HCT116 (cell line): ENCODE measurements at regions not wholly inside any gene's neighbourhood (a gene's known extent, or its start where the extent isn't known, plus 50 kb on each side); places are given as distances from the start of the nearest gene placed in this dataset.
A peak's percentile ranks its signal among the peaks of the same experiment; 100 is the strongest.

Source experiments
- ATAC-seq: fragments of 200-7000 bp; cut with Tn5 transposase; 2 replicates; pipeline ENCODE4 v1.9.1; 2020; ENCODE audit warnings: mild to moderate bottlenecking, moderate library complexity
- BruUV-seq: library from RNA; stranded (reverse); fragments of 400-500 nt; replicated peaks from 2 replicates; lab custom pipeline; 2021; lab: Mats Ljungman, UMichigan
- CTCF ChIA-PET: fragments of 300-600 bp; sonication (Branson Sonifier 250); formaldehyde crosslinking; loops from one replicate; lab custom pipeline; 2021; ENCODE audit warnings: antibody characterized with exemption; lab: Charles Lee
- POLR2A ChIA-PET: fragments of 300-600, 350-600 bp; sonication (Branson Sonifier 250); formaldehyde crosslinking; loops from one replicate; lab custom pipeline; 2021; ENCODE audit warnings: antibody characterized with exemption; lab: Charles Lee
- RAD21 ChIA-PET, 2 experiments: fragments of 300-600 bp; sonication (Branson Sonifier 250); formaldehyde crosslinking; loops; one replicate each; lab custom pipeline; 2023; ENCODE audit warnings: low total read pairs in 2 of 2; ENCODE audit not compliant: uncharacterized antibody in 2 of 2, unreplicated experiment in 2 of 2, low non-redundant PET in 1 of 2; lab: Charles Lee
- DNase-seq: peaks from one replicate; pipeline ENCODE4 v3.0.0-alpha.2; 2010; ENCODE audit warnings: low read depth, low spot score
- H2AFZ ChIP-seq: fragments of 200-600 bp; shearing (Covaris generic), sonication (generic); 2 replicates; pipeline ENCODE4 v1.6.1; 2017; ENCODE audit warnings: low read depth, mixed run types, mixed read lengths, antibody characterized with exemption, low read length; ENCODE audit not compliant: poor library complexity, severe bottlenecking
- H3K27ac ChIP-seq: 2 replicates; pipeline ENCODE4 v1.5.1; 2012; ENCODE audit warnings: low read depth, low read length
- H3K27me3 ChIP-seq: fragments of 200-600 bp; sonication (generic); 2 replicates; pipeline ENCODE4 v1.6.1; 2016; ENCODE audit warnings: mixed run types, low read length, mixed read lengths; ENCODE audit not compliant: insufficient read depth
- H3K36me3 ChIP-seq, 2 experiments: fragments of 200-500 bp in 1 of 2; fragments of 200-600 bp in 1 of 2; sonication (Bioruptor generic) in 1 of 2; sonication (generic) in 1 of 2; 2 replicates each; pipeline versions ENCODE4 v1.5.1 to v1.6.1; 2014 to 2016; ENCODE audit warnings: low read length in 2 of 2, inconsistent platforms in 1 of 2, mixed read lengths in 1 of 2, mixed run types in 1 of 2; ENCODE audit not compliant: insufficient read depth in 2 of 2, control insufficient read depth in 1 of 2
- H3K4me1 ChIP-seq, 2 experiments: fragments of 200-600 bp in 1 of 2; sonication (generic) in 1 of 2; 2 replicates each; pipeline versions ENCODE4 v1.5.1 to v1.6.1; 2012 to 2017; ENCODE audit warnings: low read length in 2 of 2, inconsistent platforms in 1 of 2, mild to moderate bottlenecking in 1 of 2, mixed read lengths in 1 of 2, mixed run types in 1 of 2, moderate library complexity in 1 of 2; ENCODE audit not compliant: insufficient read depth in 2 of 2, control insufficient read depth in 1 of 2
- H3K4me2 ChIP-seq: fragments of 200-600 bp; sonication (generic); 2 replicates; pipeline ENCODE4 v1.6.1; 2017; ENCODE audit warnings: mixed run types, low read length, mixed read lengths
- H3K4me3 ChIP-seq, 2 experiments: fragments of 200-600 bp in 1 of 2; sonication (generic) in 1 of 2; replicated peaks in 1 of 2; 2 replicates each; pipeline ENCODE4 v1.5.1; 2011 to 2016; ENCODE audit warnings: low read length in 2 of 2, control low read depth in 1 of 2, low read depth in 1 of 2, mild to moderate bottlenecking in 1 of 2, mixed read lengths in 1 of 2, mixed run types in 1 of 2
- H3K79me2 ChIP-seq: fragments of 200-600 bp; sonication (generic); 2 replicates; pipeline ENCODE4 v1.6.1; 2017; ENCODE audit warnings: mild to moderate bottlenecking, mixed run types, low read length, moderate library complexity, mixed read lengths; ENCODE audit not compliant: insufficient read depth
- H3K9ac ChIP-seq: fragments of 200-600 bp; sonication (generic); 2 replicates; pipeline ENCODE4 v1.6.1; 2016; ENCODE audit warnings: low read length, mixed read lengths
- H3K9me2 ChIP-seq: fragments of 200-600 bp; sonication (generic), shearing (Covaris generic); 2 replicates; pipeline ENCODE4 v1.6.1; 2017; ENCODE audit warnings: mixed run types, mild to moderate bottlenecking, moderate library complexity; ENCODE audit not compliant: insufficient read depth
- H3K9me3 ChIP-seq, 2 experiments: fragments of 200-500 bp in 1 of 2; fragments of 200-600 bp in 1 of 2; sonication (Bioruptor generic) in 1 of 2; sonication (generic) in 1 of 2; 2 replicates each; pipeline ENCODE4 v1.6.1; 2014 to 2017; ENCODE audit warnings: low read length in 2 of 2, mixed read lengths in 2 of 2, inconsistent platforms in 1 of 2, low read depth in 1 of 2, mild to moderate bottlenecking in 1 of 2, mixed run types in 1 of 2, moderate library complexity in 1 of 2; ENCODE audit not compliant: control insufficient read depth in 1 of 2, insufficient read depth in 1 of 2
- H4K20me1 ChIP-seq: fragments of 200-600 bp; sonication (generic), shearing (Covaris generic); 2 replicates; pipeline ENCODE4 v1.6.1; 2017; ENCODE audit warnings: mixed run types, mild to moderate bottlenecking, moderate library complexity; ENCODE audit not compliant: insufficient read depth
- CBX3 ChIP-seq: IDR thresholded peaks from 2 replicates; pipeline ENCODE4 v1.6.1; 2012; ENCODE audit warnings: low read depth
- CEBPB ChIP-seq: IDR thresholded peaks from 2 replicates; pipeline ENCODE4 v1.6.1; 2012; ENCODE audit warnings: low read depth
- CTCF ChIP-seq, 3 experiments: fragments of 200-600 bp in 1 of 3; sonication (generic) in 1 of 3; IDR thresholded peaks in 2 of 3; conservative IDR thresholded peaks in 1 of 3; 2 replicates each; pipeline ENCODE4 v1.5.1; 2012 to 2017; ENCODE audit warnings: low read depth in 2 of 3, low read length in 2 of 3, antibody characterized with exemption in 1 of 3, borderline replicate concordance in 1 of 3, control low read depth in 1 of 3, mild to moderate bottlenecking in 1 of 3, mixed read lengths in 1 of 3, mixed run types in 1 of 3, moderate library complexity in 1 of 3; ENCODE audit not compliant: insufficient read depth in 1 of 3
- FOSL1 ChIP-seq: IDR thresholded peaks from 2 replicates; pipeline ENCODE4 v1.6.1; 2012; ENCODE audit warnings: low read depth
- JUND ChIP-seq: IDR thresholded peaks from 2 replicates; pipeline ENCODE4 v1.6.1; 2012
- POLR2A ChIP-seq: IDR thresholded peaks from 2 replicates; pipeline ENCODE4 v1.7.0; 2011; ENCODE audit warnings: borderline replicate concordance; ENCODE audit not compliant: insufficient read depth, insufficient read length; ENCODE audit errors: extremely low read depth
- RAD21 ChIP-seq: IDR thresholded peaks from 2 replicates; pipeline ENCODE4 v1.6.1; 2012; ENCODE audit warnings: low read depth, mild to moderate bottlenecking
- SIN3A ChIP-seq: IDR thresholded peaks from 2 replicates; pipeline ENCODE4 v1.6.1; 2012; ENCODE audit warnings: low read depth
- intact Hi-C: fragments of 100-400 bp; cut with micrococcal nuclease; formaldehyde crosslinking; loops from 2 replicates; pipeline ENCODE4 v1.10.0; 2022

- no peak overlapping the region for H3K4me2 ChIP-seq
Measured at GRCh38 chr7:153193144-153193595, 433.6 kb downstream of the ACTR3B start.

More at GRCh38 chr7:153193144-153193595, 433.6 kb downstream of the ACTR3B start:
- Histone ChIP-seq H3K9me2 (no peaks in the 10 kb centered on the region), H3K27ac (no peak overlapping the region), H3K27me3 (peaks cover 3% of the 10 kb centered on the region; the same call in 1 of the 2 replicates), H3K9me3 (no peaks in the 10 kb centered on the region), H3K36me3 (no peaks in the 10 kb centered on the region), H2AFZ (no peak overlapping the region), H3K9ac (no peak overlapping the region)
- CTCF ChIA-PET, result interaction anchor here (1.2 to 1.6 kb wide), 3 partner anchors 20 to 1311 kb away, joined by 3 to 7 read pairs (median 3); no protein-coding TSS in a partner anchor
- RAD21 ChIA-PET, result no interaction called here
- POLR2A ChIA-PET, result no interaction called here
- BruUV-seq, result no TSS peak
- DNase-seq, result no peak
- intact Hi-C loops, result no loop called here
- TF ChIP-seq RAD21 (peak; percentile 58), POLR2A (no peak), CEBPB (no peak), FOSL1 (no peak), JUND (no peak), CTCF (IDR thresholded peaks at IDR 0.05 in 2 of 3, conservative IDR thresholded peaks at IDR 0.05 in 1 of 3; ENCODE audit: borderline replicate concordance in 1 of 3, insufficient read depth in 1 of 3, low read depth in 2 of 3, low read length in 2 of 3) (peak in 2 of 3 experiments; percentile 66 to 67; a peak in 4 of 6 replicates), CBX3 (no peak), SIN3A (no peak)
- TF ChIP-seq, all 23 proteins: peak for 2
- Histone ChIP-seq H3K4me1 (no peaks in the 10 kb centered on the region), H3K4me3 (no peak overlapping the region), H4K20me1 (no peaks in the 10 kb centered on the region), H3K79me2 (no peaks in the 10 kb centered on the region)
- ATAC-seq, result peak; percentile 85
